ENCODE measurements at regions not wholly inside any gene's neighbourhood (a gene's known extent, or its start where the extent isn't known, plus 50 kb on each side); places are given as distances from the start of the nearest gene placed in this dataset.

- no peak for DNase-seq
Observed at GRCh38 chr2:226064932-226065570, 665.5 kb downstream of the NYAP2 start.

GRCh38 chr2:226063704-226064440, 664.4 kb downstream of the NYAP2 start:
- DNase-seq, result no peak

GRCh38 chr2:226059961-226060627, 660.6 kb downstream of the NYAP2 start:
- DNase-seq, result no peak

GRCh38 chr2:226057914-226058313, 658.4 kb downstream of the NYAP2 start:
- no peak for DNase-seq

- no peak for DNase-seq
Observed at GRCh38 chr2:226057365-226057764, 657.9 kb downstream of the NYAP2 start.

- DNase-seq, result no peak
Observed at GRCh38 chr2:226052772-226053416, 653.4 kb downstream of the NYAP2 start.

GRCh38 chr2:226050822-226051221, 651.3 kb downstream of the NYAP2 start:
- no peak for DNase-seq

GRCh38 chr2:226048611-226049010, 649.1 kb downstream of the NYAP2 start:
- no peak for DNase-seq

GRCh38 chr2:226045080-226045479, 645.6 kb downstream of the NYAP2 start:
- DNase-seq, result no peak

- no peak for DNase-seq
Observed at GRCh38 chr2:226040344-226040900, 640.9 kb downstream of the NYAP2 start.

- DNase-seq, result no peak
Observed at GRCh38 chr2:226037526-226037925, 638.0 kb downstream of the NYAP2 start.

- DNase-seq, result peak; percentile 6
Observed at GRCh38 chr2:226031647-226032501, 632.4 kb downstream of the NYAP2 start.

GRCh38 chr2:226030788-226031646, 631.5 kb downstream of the NYAP2 start:
- peak; percentile 11 for DNase-seq

GRCh38 chr2:226030369-226030768, 630.9 kb downstream of the NYAP2 start:
- no peak for DNase-seq

GRCh38 chr2:226023946-226024345, 624.4 kb downstream of the NYAP2 start:
- DNase-seq, result no peak

GRCh38 chr2:226023383-226023782, 623.9 kb downstream of the NYAP2 start:
- no peak for DNase-seq

GRCh38 chr2:226020956-226021355, 621.4 kb downstream of the NYAP2 start:
- DNase-seq, result no peak

- no peak for DNase-seq
Observed at GRCh38 chr2:226020176-226020575, 620.7 kb downstream of the NYAP2 start.

- DNase-seq, result no peak
Observed at GRCh38 chr2:226018641-226019040, 619.1 kb downstream of the NYAP2 start.

GRCh38 chr2:226017537-226017936, 618.0 kb downstream of the NYAP2 start:
- DNase-seq, result no peak

- DNase-seq, result no peak
Observed at GRCh38 chr2:226017107-226017506, 617.6 kb downstream of the NYAP2 start.
